ENCODE measurements at regions not wholly inside any gene's neighbourhood (a gene's known extent, or its start where the extent isn't known, plus 50 kb on each side); places are given as distances from the start of the nearest gene placed in this dataset.
"Not testable (repeated sequence)": the region's sequence is repeated elsewhere in the genome, so short reads cannot be mapped to it uniquely, and the experiment has no call there.

DNA sequence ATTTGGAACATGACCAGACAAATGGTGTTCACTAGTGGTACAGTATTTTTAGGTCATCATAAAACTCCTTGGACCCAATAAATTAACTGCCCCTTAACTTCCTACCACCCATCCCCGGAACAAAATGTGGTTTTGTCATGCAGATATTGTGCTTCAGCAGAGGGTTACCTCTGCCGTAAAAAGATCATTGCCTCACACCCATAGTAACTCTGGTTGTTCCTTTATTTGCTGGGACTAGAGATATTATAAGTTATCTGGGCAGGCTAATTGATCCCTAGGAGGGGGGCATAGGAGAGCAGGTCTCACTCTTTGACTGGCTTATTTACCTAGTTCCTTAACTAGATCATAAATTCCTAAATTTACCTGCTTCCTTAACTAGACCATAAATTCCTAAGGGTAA lies 1343.9 kb upstream of the CHAC2 start:
- Histone ChIP-seq H3K27me3 (no peaks in the 10 kb centered on the region), H3K4me3 (no peak overlapping the region), H3K36me3 (no peaks in the 10 kb centered on the region), H3K4me1 (no peaks in the 10 kb centered on the region), H3K9me3 (no peaks in the 10 kb centered on the region), H3K27ac (no peak overlapping the region)
- peak in 3 of 4 donors; percentile 32 to 59 (median 37) for ATAC-seq
- WGBS (ENCODE audit: insufficient coverage, low coverage, low lambda C conversion rate, missing lambda C conversion rate), result 15% methylated on average over 2 of the region's 2 CpGs
- DNase-seq, result no peak
- TF ChIP-seq CTCF (IDR thresholded peaks at IDR 0.05) (no peak), POLR2A (IDR thresholded peaks at IDR 0.05) (no peak)
- intact Hi-C loops (cut with DNase I), result no loop called here

- no peak for ATAC-seq
- WGBS (ENCODE audit: insufficient coverage, low coverage, low lambda C conversion rate, missing lambda C conversion rate), result 100% methylated on average over 1 of the region's 1 CpG
Measured at GRCh38 chr2:52423111-52423510, 1344.5 kb upstream of the CHAC2 start.

DNA sequence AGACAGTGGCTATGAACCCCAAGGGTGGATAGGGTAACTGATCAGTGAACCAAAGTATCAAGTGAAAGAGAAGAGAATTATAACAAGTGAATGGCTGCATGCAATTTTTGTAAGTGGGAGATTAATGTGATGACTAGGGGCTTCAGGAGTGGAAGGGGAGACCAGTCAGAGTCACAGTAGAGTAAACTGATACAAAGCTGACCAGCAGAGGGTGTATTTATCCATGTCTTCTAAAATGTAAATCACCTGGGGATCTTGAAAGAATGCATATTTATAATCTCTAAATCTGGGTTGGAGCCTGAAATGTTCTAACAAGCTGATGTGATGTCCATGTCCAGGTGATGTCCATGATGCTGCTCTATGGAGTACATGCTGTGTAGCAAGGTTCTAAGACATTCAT lies 1351.3 kb upstream of the CHAC2 start:
- ATAC-seq (peak; percentile 79 to 92 (median 80)), DNase-seq (no peak)
- Histone ChIP-seq H3K9me3 (no peaks in the 10 kb centered on the region), H3K4me3 (no peak overlapping the region), H3K27me3 (no peaks in the 10 kb centered on the region), H3K36me3 (no peaks in the 10 kb centered on the region), H3K27ac (no peak overlapping the region), H3K4me1 (no peaks in the 10 kb centered on the region)
- TF ChIP-seq POLR2A (IDR thresholded peaks at IDR 0.05) (no peak), CTCF (IDR thresholded peaks at IDR 0.05) (peak; percentile 34 to 63 (median 48))
- intact Hi-C loops (cut with DNase I), result loop anchor here in 1 of 2 donors (10.0 kb wide), 1 partner anchor 198 kb away; no protein-coding TSS in a partner anchor

More at GRCh38 chr2:52423111-52423510, 1344.5 kb upstream of the CHAC2 start:
- no peaks in the 10 kb centered on the region for H3K36me3 ChIP-seq
- H3K4me3 ChIP-seq, result no peak overlapping the region
- intact Hi-C loops (cut with DNase I), result no loop called here
- H3K9me3 ChIP-seq, result no peaks in the 10 kb centered on the region
- no peaks in the 10 kb centered on the region for H3K4me1 ChIP-seq
- no peaks in the 10 kb centered on the region for H3K27me3 ChIP-seq
- no peak for DNase-seq
- TF ChIP-seq POLR2A (IDR thresholded peaks at IDR 0.05), result no peak
- TF ChIP-seq CTCF (IDR thresholded peaks at IDR 0.05), result no peak
- no peak overlapping the region for H3K27ac ChIP-seq

GRCh38 chr2:52414561-52415295 lies 1352.9 kb upstream of the CHAC2 start:
- no peak for TF ChIP-seq CTCF (IDR thresholded peaks at IDR 0.05)
- no peak for TF ChIP-seq POLR2A (IDR thresholded peaks at IDR 0.05)
- intact Hi-C loops (cut with DNase I), result loop anchor here in 1 of 2 donors (10.0 kb wide), 1 partner anchor 200 kb away; no protein-coding TSS in a partner anchor
- DNase-seq (no peak), ATAC-seq (no peak)
- no peaks in the 10 kb centered on the region for H3K36me3 ChIP-seq
- WGBS (ENCODE audit: insufficient coverage, low coverage, low lambda C conversion rate, missing lambda C conversion rate), result 47% methylated on average over 3 of the region's 3 CpGs
- H3K9me3 ChIP-seq, result no peaks in the 10 kb centered on the region
- H3K27ac ChIP-seq, result no peak overlapping the region
- no peaks in the 10 kb centered on the region for H3K4me1 ChIP-seq
- H3K4me3 ChIP-seq, result no peak overlapping the region
- no peaks in the 10 kb centered on the region for H3K27me3 ChIP-seq

- not testable (repeated sequence) for H3K36me3 ChIP-seq, H3K27ac ChIP-seq, H3K27me3 ChIP-seq, H3K4me3 ChIP-seq, DNase-seq, ATAC-seq, H3K4me1 ChIP-seq, H3K9me3 ChIP-seq
- intact Hi-C loops (cut with DNase I), result loop anchor here in 1 of 2 donors (10.0 kb wide), 1 partner anchor 205 kb away; no protein-coding TSS in a partner anchor
- WGBS (ENCODE audit: insufficient coverage, low coverage, low lambda C conversion rate, missing lambda C conversion rate), result 64% methylated on average over 7 of the region's 12 CpGs
Measured at GRCh38 chr2:52409308-52410118, 1358.1 kb upstream of the CHAC2 start.

Measured in right lobe of liver (tissue), 6 donors.